ENCODE measurements at regions not wholly inside any gene's neighbourhood (a gene's known extent, or its start where the extent isn't known, plus 50 kb on each side); places are given as distances from the start of the nearest gene placed in this dataset.

DNA sequence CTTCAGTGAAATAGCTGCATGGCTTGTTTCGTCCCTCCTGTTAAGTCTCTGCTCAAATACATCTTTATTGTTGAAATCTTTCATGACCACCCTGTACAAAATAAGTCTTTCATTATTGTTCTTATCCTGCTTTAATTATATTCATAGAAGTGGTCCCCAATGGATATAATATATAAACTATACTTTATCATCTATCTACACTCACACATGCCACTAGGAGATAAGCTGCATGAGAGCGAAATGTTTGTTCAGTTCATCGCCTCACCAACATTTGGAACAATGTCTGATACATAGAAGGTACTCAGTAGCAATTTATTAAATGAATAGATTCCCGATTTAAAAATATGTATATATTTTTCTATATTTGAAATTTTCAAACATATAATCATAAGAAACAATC lies 254.0 kb upstream of the ATXN7L3B start:
- Histone ChIP-seq H3K27ac (no peak overlapping the region), H3K4me1 (no peaks in the 10 kb centered on the region), H3K36me3 (ENCODE audit: insufficient read depth in 1 of 2, low read depth in 1 of 2) (no peaks in the 10 kb centered on the region), H3K27me3 (ENCODE audit: insufficient read depth in 3 of 3, low read length in 2 of 3) (no peaks in the 10 kb centered on the region), H3K4me3 (no peak overlapping the region), H3K9me3 (no peaks in the 10 kb centered on the region)
- DNase-seq: no peak
- no peak for ATAC-seq
- TF ChIP-seq, protein P1, sequence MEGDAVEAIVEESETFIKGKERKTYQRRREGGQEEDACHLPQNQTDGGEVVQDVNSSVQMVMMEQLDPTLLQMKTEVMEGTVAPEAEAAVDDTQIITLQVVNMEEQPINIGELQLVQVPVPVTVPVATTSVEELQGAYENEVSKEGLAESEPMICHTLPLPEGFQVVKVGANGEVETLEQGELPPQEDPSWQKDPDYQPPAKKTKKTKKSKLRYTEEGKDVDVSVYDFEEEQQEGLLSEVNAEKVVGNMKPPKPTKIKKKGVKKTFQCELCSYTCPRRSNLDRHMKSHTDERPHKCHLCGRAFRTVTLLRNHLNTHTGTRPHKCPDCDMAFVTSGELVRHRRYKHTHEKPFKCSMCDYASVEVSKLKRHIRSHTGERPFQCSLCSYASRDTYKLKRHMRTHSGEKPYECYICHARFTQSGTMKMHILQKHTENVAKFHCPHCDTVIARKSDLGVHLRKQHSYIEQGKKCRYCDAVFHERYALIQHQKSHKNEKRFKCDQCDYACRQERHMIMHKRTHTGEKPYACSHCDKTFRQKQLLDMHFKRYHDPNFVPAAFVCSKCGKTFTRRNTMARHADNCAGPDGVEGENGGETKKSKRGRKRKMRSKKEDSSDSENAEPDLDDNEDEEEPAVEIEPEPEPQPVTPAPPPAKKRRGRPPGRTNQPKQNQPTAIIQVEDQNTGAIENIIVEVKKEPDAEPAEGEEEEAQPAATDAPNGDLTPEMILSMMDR (IDR thresholded peaks at IDR 0.05): no peak
- WGBS, 3 donors: 84 to 92% (median 84%) methylated on average over 4 of the region's 4 CpGs
- intact Hi-C loops (cut with DNase I): no loop called here

GRCh38 chr12:74285773-74286172 lies 251.9 kb upstream of the ATXN7L3B start:
- Histone ChIP-seq H3K4me3 (no peak overlapping the region), H3K27ac (no peak overlapping the region), H3K9me3 (no peaks in the 10 kb centered on the region), H3K4me1 (no peaks in the 10 kb centered on the region), H3K27me3 (ENCODE audit: insufficient read depth in 3 of 3, low read length in 2 of 3) (no peaks in the 10 kb centered on the region), H3K36me3 (ENCODE audit: insufficient read depth in 1 of 2, low read depth in 1 of 2) (no peaks in the 10 kb centered on the region)
- intact Hi-C loops (cut with DNase I): no loop called here
- TF ChIP-seq, protein P1 (IDR thresholded peaks at IDR 0.05): no peak
- no peak for ATAC-seq
- 78 to 86% (median 80%) methylated on average over 2 of the region's 2 CpGs for WGBS, 3 donors
- no peak for DNase-seq

DNA sequence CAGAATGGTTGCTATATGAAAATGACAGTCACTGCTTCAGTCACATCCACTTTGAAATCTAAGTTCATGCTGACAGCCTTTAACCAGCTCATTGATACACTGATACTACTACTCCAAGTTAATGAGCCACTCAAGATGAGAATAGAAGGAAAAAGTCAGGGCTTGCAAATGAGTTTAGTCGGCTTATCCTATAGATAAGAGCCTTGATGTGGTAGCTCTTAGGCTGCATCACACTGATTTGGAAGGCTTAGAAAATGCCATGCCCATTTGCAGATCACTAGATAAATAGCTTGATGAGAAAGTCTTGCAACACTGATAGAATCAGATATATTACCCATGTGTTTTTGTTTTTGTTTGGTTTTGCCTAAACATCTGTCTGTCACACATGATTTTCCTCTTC lies 251.4 kb upstream of the ATXN7L3B start:
- H3K36me3 ChIP-seq (ENCODE audit: insufficient read depth in 1 of 2, low read depth in 1 of 2): no peaks in the 10 kb centered on the region
- DNase-seq: no peak
- H3K4me3 ChIP-seq: no peak overlapping the region
- H3K9me3 ChIP-seq: no peaks in the 10 kb centered on the region
- no peaks in the 10 kb centered on the region for H3K27me3 ChIP-seq (ENCODE audit: insufficient read depth in 3 of 3, low read length in 2 of 3)
- TF ChIP-seq, protein P1 (IDR thresholded peaks at IDR 0.05): no peak
- intact Hi-C loops (cut with DNase I): no loop called here
- H3K27ac ChIP-seq: no peak overlapping the region
- 85 to 92% (median 91%) methylated on average over 1 of the region's 1 CpG for WGBS, 3 donors
- no peak for ATAC-seq
- no peaks in the 10 kb centered on the region for H3K4me1 ChIP-seq

GRCh38 chr12:74292351-74293194 lies 245.1 kb upstream of the ATXN7L3B start:
- intact Hi-C loops (cut with DNase I): no loop called here
- TF ChIP-seq, protein P1 (IDR thresholded peaks at IDR 0.05): no peak
- 88 to 91% (median 91%) methylated on average over 30 of the region's 30 CpGs for WGBS, 3 donors
- no peak for ATAC-seq
- DNase-seq: no peak
- H3K36me3 ChIP-seq (ENCODE audit: insufficient read depth in 1 of 2, low read depth in 1 of 2): no peaks in the 10 kb centered on the region
- no peak overlapping the region for H3K4me3 ChIP-seq
- H3K27ac ChIP-seq: no peak overlapping the region
- no peaks in the 10 kb centered on the region for H3K27me3 ChIP-seq (ENCODE audit: insufficient read depth in 3 of 3, low read length in 2 of 3)
- H3K9me3 ChIP-seq: no peaks in the 10 kb centered on the region
- no peaks in the 10 kb centered on the region for H3K4me1 ChIP-seq

Data from psoas muscle (tissue), 7 donors.